HT1080 (cell line): ENCODE measurements at regions not wholly inside any gene's neighbourhood (a gene's known extent, or its start where the extent isn't known, plus 50 kb on each side); places are given as distances from the start of the nearest gene placed in this dataset.

Source experiments
- DNase-seq: peaks from one replicate; pipeline ENCODE4 v3.0.0-alpha.2; 2015; ENCODE audit warnings: low read depth

GRCh38 chr6:164042212-164042611, 627.7 kb downstream of the QKI start:
- DNase-seq = no peak

- no peak for DNase-seq
These were observed 626.5 kb downstream of the QKI start for GRCh38 chr6:164040994-164041393.

- peak; percentile 78 for DNase-seq
These were observed 625.4 kb downstream of the QKI start for GRCh38 chr6:164039954-164040375.

- no peak for DNase-seq
These were observed 622.8 kb downstream of the QKI start for GRCh38 chr6:164037171-164037870.

GRCh38 chr6:164035900-164036485, 621.5 kb downstream of the QKI start:
- DNase-seq = no peak

GRCh38 chr6:164034602-164035140, 620.2 kb downstream of the QKI start:
- DNase-seq = peak; percentile 70

- no peak for DNase-seq
These were observed 610.7 kb downstream of the QKI start for GRCh38 chr6:164025180-164025579.

- DNase-seq = no peak
These were observed 609.0 kb downstream of the QKI start for GRCh38 chr6:164023535-164023934.

- DNase-seq = no peak
These were observed 608.1 kb downstream of the QKI start for GRCh38 chr6:164022632-164023031.

- DNase-seq = no peak
These were observed 607.2 kb downstream of the QKI start for GRCh38 chr6:164021589-164022250.

GRCh38 chr6:164020142-164020541, 605.6 kb downstream of the QKI start:
- no peak for DNase-seq

- no peak for DNase-seq
These were observed 603.6 kb downstream of the QKI start for GRCh38 chr6:164018133-164018532.

GRCh38 chr6:164016056-164016455, 601.5 kb downstream of the QKI start:
- no peak for DNase-seq

- DNase-seq = no peak
These were observed 600.6 kb downstream of the QKI start for GRCh38 chr6:164015088-164015484.

GRCh38 chr6:164014346-164015087, 600.0 kb downstream of the QKI start:
- no peak for DNase-seq

GRCh38 chr6:164013480-164014208, 599.1 kb downstream of the QKI start:
- DNase-seq = no peak

GRCh38 chr6:164011321-164011720, 596.8 kb downstream of the QKI start:
- DNase-seq = no peak

- DNase-seq = no peak
These were observed 596.1 kb downstream of the QKI start for GRCh38 chr6:164010441-164011103.

GRCh38 chr6:164008902-164009301, 594.4 kb downstream of the QKI start:
- DNase-seq = no peak

- DNase-seq = no peak
These were observed 593.4 kb downstream of the QKI start for GRCh38 chr6:164007881-164008280.

- DNase-seq = no peak
These were observed 591.9 kb downstream of the QKI start for GRCh38 chr6:164006459-164006858.
